GM23338 (cell line): ENCODE measurements at regions not wholly inside any gene's neighbourhood (a gene's known extent, or its start where the extent isn't known, plus 50 kb on each side); places are given as distances from the start of the nearest gene placed in this dataset.

Experiments used
- ATAC-seq: fragments of 200-7000 bp; cut with Tn5 transposase; 3 replicates; pipeline ENCODE4 v1.9.1; 2020
- DNase-seq: peaks from one replicate; pipeline ENCODE4 v3.0.0-alpha.2; 2015; ENCODE audit warnings: low spot score
- H2AFZ ChIP-seq: fragments of 200-600 bp; sonication (generic); 2 replicates; pipeline ENCODE4 v1.8.0; 2016; ENCODE audit warnings: antibody characterized with exemption, mild to moderate bottlenecking, moderate library complexity
- H3F3A ChIP-seq: fragments of 200-600 bp; sonication (generic); replicated peaks from 2 replicates; pipeline ENCODE4 v1.8.0; 2017; ENCODE audit warnings: antibody characterized with exemption, mixed run types, low read depth
- H3K27ac ChIP-seq: fragments of 200-600 bp; sonication (generic); 2 replicates; pipeline ENCODE4 v1.6.1; 2016; ENCODE audit warnings: low read depth
- H3K27me3 ChIP-seq: fragments of 200-600 bp; sonication (generic); 2 replicates; pipeline ENCODE4 v1.8.0; 2016; ENCODE audit warnings: mild to moderate bottlenecking, mixed run types, moderate library complexity; ENCODE audit not compliant: insufficient read depth
- H3K36me3 ChIP-seq: fragments of 200-600 bp; sonication (generic); 2 replicates; pipeline ENCODE4 v1.8.0; 2016; ENCODE audit warnings: mild to moderate bottlenecking; ENCODE audit not compliant: insufficient read depth
- H3K4me1 ChIP-seq: fragments of 200-600 bp; sonication (generic); 2 replicates; pipeline ENCODE4 v1.8.0; 2016; ENCODE audit warnings: mild to moderate bottlenecking, moderate library complexity; ENCODE audit not compliant: insufficient read depth
- H3K4me2 ChIP-seq: fragments of 200-600 bp; sonication (generic); 2 replicates; pipeline ENCODE4 v1.7.1; 2017; ENCODE audit warnings: mixed run types
- H3K4me3 ChIP-seq: fragments of 200-600 bp; sonication (generic); 2 replicates; pipeline ENCODE4 v1.6.1; 2016; ENCODE audit warnings: mixed run types
- H3K79me2 ChIP-seq: fragments of 200-600 bp; sonication (generic); replicated peaks from 2 replicates; pipeline ENCODE4 v1.8.0; 2017; ENCODE audit warnings: mild to moderate bottlenecking; ENCODE audit not compliant: insufficient read depth
- H3K9me2 ChIP-seq: fragments of 200-600 bp; sonication (generic); 2 replicates; pipeline ENCODE4 v1.8.0; 2017; ENCODE audit not compliant: insufficient read depth
- H4K20me1 ChIP-seq: fragments of 200-600 bp; sonication (generic); replicated peaks from 2 replicates; pipeline ENCODE4 v1.8.0; 2017; ENCODE audit warnings: mild to moderate bottlenecking; ENCODE audit not compliant: insufficient read depth
- H3K27ac Mint-ChIP-seq: 2 replicates; pipeline ENCODE4 v1.8.0; 2020; ENCODE audit warnings: inconsistent platforms, mild to moderate bottlenecking, moderate library complexity, mixed read lengths
- H3K27me3 Mint-ChIP-seq: 3 replicates; pipeline ENCODE4 v1.8.0; 2022; ENCODE audit warnings: low read depth, mild to moderate bottlenecking, moderate library complexity, mixed read lengths, inconsistent platforms; ENCODE audit not compliant: insufficient read depth, poor library complexity
- H3K36me3 Mint-ChIP-seq: 3 replicates; pipeline ENCODE4 v1.8.0; 2021; ENCODE audit warnings: low read depth, mild to moderate bottlenecking, inconsistent platforms, moderate library complexity, mixed read lengths
- H3K4me1 Mint-ChIP-seq: 3 replicates; pipeline ENCODE4 v1.8.0; 2020; ENCODE audit warnings: mild to moderate bottlenecking, inconsistent platforms, mixed read lengths
- H3K4me3 Mint-ChIP-seq: 3 replicates; pipeline ENCODE4 v1.8.0; 2021; ENCODE audit warnings: moderate library complexity, mild to moderate bottlenecking, inconsistent platforms, mixed read lengths
- H3K9me3 Mint-ChIP-seq: 3 replicates; pipeline ENCODE4 v1.8.0; 2020; ENCODE audit warnings: moderate library complexity, mild to moderate bottlenecking, inconsistent platforms, mixed read lengths
- CREB1 ChIP-seq: fragments of 250-450 bp; sonication (Bioruptor Pico); IDR thresholded peaks from 2 replicates; pipeline ENCODE4 v1.5.0; 2020; ENCODE audit warnings: low read depth, mild to moderate bottlenecking, moderate library complexity
- EZH2 ChIP-seq: fragments of 200-600 bp; sonication (generic); IDR thresholded peaks from one replicate; pipeline ENCODE4 v1.8.0; 2017; ENCODE audit warnings: antibody characterized with exemption, mild to moderate bottlenecking, low read depth; ENCODE audit not compliant: unreplicated experiment
- JUNB ChIP-seq: IDR thresholded peaks from one replicate; pipeline ENCODE4 v1.6.1; 2016; ENCODE audit warnings: antibody characterized with exemption; ENCODE audit not compliant: unreplicated experiment
- NANOG ChIP-seq: IDR thresholded peaks from 2 replicates; pipeline ENCODE4 v1.6.1; 2016; ENCODE audit warnings: antibody characterized with exemption, borderline replicate concordance
- STAT1 ChIP-seq: IDR thresholded peaks from one replicate; pipeline ENCODE4 v1.6.1; 2016; ENCODE audit warnings: antibody characterized with exemption; ENCODE audit not compliant: unreplicated experiment
- TF ChIP-seq, protein P1 (sequence below): fragments of 250-450 bp; sonication (Bioruptor Pico); IDR thresholded peaks from 2 replicates; pipeline ENCODE4 v1.5.0; 2020; ENCODE audit warnings: mild to moderate bottlenecking, moderate library complexity

DNA sequence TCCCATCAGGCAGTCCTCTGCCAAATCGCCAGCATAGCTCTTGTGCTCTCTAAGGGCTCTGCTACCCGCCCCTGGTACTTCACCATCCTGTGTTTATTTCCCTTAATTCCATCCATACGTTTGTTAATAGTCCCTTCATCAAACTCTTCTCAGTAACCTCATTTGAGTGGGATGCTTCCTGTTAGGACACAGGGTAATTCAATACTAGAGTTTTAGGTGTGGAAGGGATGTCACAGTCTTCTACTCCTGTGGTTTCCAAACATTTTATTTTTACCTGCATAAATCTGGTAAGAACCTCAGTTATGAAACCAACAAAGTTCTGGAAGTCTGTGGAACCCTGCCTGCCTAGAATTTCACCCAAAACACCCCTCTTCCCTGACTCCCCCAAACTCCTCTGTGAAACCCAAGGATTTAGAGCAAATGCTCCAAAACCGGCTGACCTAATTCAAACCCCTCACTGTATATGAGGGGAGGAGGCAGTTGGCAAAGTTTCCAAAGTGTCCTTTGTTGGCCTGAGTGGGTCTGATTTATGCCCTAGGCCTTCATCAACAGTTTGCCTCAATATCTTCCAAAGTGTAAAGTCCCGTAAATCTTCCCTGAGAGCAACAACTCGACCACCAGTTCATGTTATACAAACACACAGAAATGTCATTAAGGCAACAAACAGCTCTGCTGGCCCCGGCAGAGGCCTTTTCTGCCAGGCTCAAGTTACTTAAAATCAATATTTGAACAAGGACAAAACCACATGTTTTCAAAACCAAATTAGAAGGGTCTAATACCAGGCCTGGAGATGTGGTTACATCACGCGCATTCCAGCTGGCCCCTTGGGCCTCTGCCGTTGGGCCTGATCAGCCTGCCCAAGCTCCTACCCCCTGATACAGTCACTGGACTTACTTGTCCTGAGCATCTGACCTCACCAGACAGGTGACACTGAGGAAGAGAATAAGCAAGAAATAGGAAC, 82.4 kb upstream of the FGGY start:
- no peaks in the 10 kb centered on the region for H3K36me3 ChIP-seq
- H3K4me2 ChIP-seq: no peak overlapping the region
- H4K20me1 ChIP-seq: no peaks in the 10 kb centered on the region
- no peak for DNase-seq
- H3K27ac Mint-ChIP-seq: no peak overlapping the region
- H3K79me2 ChIP-seq: no peaks in the 10 kb centered on the region
- H3K4me3 Mint-ChIP-seq: no peak overlapping the region
- H3K4me3 ChIP-seq: no peak overlapping the region
- no peak for ATAC-seq
- no peaks in the 10 kb centered on the region; the same call in 2 of the 3 replicates for H3K4me1 Mint-ChIP-seq
- H3K27me3 ChIP-seq: no peaks in the 10 kb centered on the region
- no peaks in the 10 kb centered on the region for H3K27me3 Mint-ChIP-seq
- H3K9me3 Mint-ChIP-seq: peaks cover 23% of the 10 kb centered on the region
- H3K9me2 ChIP-seq: peaks cover 12% of the 10 kb centered on the region; the same call in 1 of the 2 replicates
- no peaks in the 10 kb centered on the region for H3K4me1 ChIP-seq
- TF ChIP-seq NANOG: no peak
- no peak for TF ChIP-seq EZH2
- no peak for TF ChIP-seq CREB1
- no peak for TF ChIP-seq STAT1
- TF ChIP-seq, protein P1, sequence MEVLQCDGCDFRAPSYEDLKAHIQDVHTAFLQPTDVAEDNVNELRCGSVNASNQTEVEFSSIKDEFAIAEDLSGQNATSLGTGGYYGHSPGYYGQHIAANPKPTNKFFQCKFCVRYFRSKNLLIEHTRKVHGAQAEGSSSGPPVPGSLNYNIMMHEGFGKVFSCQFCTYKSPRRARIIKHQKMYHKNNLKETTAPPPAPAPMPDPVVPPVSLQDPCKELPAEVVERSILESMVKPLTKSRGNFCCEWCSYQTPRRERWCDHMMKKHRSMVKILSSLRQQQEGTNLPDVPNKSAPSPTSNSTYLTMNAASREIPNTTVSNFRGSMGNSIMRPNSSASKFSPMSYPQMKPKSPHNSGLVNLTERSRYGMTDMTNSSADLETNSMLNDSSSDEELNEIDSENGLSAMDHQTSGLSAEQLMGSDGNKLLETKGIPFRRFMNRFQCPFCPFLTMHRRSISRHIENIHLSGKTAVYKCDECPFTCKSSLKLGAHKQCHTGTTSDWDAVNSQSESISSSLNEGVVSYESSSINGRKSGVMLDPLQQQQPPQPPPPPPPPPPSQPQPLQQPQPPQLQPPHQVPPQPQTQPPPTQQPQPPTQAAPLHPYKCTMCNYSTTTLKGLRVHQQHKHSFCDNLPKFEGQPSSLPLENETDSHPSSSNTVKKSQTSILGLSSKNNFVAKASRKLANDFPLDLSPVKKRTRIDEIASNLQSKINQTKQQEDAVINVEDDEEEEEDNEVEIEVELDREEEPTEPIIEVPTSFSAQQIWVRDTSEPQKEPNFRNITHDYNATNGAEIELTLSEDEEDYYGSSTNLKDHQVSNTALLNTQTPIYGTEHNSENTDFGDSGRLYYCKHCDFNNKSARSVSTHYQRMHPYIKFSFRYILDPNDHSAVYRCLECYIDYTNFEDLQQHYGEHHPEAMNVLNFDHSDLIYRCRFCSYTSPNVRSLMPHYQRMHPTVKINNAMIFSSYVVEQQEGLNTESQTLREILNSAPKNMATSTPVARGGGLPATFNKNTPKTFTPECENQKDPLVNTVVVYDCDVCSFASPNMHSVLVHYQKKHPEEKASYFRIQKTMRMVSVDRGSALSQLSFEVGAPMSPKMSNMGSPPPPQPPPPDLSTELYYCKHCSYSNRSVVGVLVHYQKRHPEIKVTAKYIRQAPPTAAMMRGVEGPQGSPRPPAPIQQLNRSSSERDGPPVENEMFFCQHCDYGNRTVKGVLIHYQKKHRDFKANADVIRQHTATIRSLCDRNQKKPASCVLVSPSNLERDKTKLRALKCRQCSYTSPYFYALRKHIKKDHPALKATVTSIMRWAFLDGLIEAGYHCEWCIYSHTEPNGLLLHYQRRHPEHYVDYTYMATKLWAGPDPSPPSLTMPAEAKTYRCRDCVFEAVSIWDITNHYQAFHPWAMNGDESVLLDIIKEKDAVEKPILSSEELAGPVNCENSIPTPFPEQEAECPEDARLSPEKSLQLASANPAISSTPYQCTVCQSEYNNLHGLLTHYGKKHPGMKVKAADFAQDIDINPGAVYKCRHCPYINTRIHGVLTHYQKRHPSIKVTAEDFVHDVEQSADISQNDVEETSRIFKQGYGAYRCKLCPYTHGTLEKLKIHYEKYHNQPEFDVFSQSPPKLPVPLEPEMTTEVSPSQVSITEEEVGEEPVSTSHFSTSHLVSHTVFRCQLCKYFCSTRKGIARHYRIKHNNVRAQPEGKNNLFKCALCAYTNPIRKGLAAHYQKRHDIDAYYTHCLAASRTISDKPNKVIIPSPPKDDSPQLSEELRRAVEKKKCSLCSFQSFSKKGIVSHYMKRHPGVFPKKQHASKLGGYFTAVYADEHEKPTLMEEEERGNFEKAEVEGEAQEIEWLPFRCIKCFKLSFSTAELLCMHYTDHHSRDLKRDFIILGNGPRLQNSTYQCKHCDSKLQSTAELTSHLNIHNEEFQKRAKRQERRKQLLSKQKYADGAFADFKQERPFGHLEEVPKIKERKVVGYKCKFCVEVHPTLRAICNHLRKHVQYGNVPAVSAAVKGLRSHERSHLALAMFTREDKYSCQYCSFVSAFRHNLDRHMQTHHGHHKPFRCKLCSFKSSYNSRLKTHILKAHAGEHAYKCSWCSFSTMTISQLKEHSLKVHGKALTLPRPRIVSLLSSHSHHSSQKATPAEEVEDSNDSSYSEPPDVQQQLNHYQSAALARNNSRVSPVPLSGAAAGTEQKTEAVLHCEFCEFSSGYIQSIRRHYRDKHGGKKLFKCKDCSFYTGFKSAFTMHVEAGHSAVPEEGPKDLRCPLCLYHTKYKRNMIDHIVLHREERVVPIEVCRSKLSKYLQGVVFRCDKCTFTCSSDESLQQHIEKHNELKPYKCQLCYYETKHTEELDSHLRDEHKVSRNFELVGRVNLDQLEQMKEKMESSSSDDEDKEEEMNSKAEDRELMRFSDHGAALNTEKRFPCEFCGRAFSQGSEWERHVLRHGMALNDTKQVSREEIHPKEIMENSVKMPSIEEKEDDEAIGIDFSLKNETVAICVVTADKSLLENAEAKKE (CRISPR knock-in tag): no peak
- TF ChIP-seq JUNB: no peak
- H3F3A ChIP-seq: no peaks in the 10 kb centered on the region
- H3K36me3 Mint-ChIP-seq: peaks cover 15% of the 10 kb centered on the region
- H2AFZ ChIP-seq: no peak overlapping the region
- H3K27ac ChIP-seq: no peak overlapping the region
